H9 (cell line): ENCODE measurements at regions not wholly inside any gene's neighbourhood (a gene's known extent, or its start where the extent isn't known, plus 50 kb on each side); places are given as distances from the start of the nearest gene placed in this dataset.
A peak's percentile ranks its signal among the peaks of the same experiment; 100 is the strongest.
"Not testable (repeated sequence)": the region's sequence is repeated elsewhere in the genome, so short reads cannot be mapped to it uniquely, and the experiment has no call there.

ENCODE experiments used
- DNase-seq: peaks from one replicate; pipeline ENCODE4 v3.0.0-alpha.2; 2017
- H2AFZ ChIP-seq: one replicate; pipeline ENCODE4 v1.6.1; 2013; ENCODE audit warnings: mild to moderate bottlenecking, low read length, control low read depth, moderate library complexity
- H2AK5ac ChIP-seq: 2 replicates; pipeline ENCODE4 v1.6.1; 2013; ENCODE audit warnings: low read length, control low read depth, mixed read lengths; ENCODE audit not compliant: insufficient read length
- H2BK120ac ChIP-seq: one replicate; pipeline ENCODE4 v1.6.1; 2013; ENCODE audit warnings: low read depth, mild to moderate bottlenecking, low read length, control low read depth, inconsistent platforms; ENCODE audit not compliant: poor library complexity, severe bottlenecking
- H2BK12ac ChIP-seq: 2 replicates; pipeline ENCODE4 v1.6.1; 2013; ENCODE audit warnings: low read length, control low read depth, mixed read lengths, low read depth; ENCODE audit not compliant: insufficient read length
- H2BK15ac ChIP-seq: 2 replicates; pipeline ENCODE4 v1.6.1; 2013; ENCODE audit warnings: low read depth, low read length, control low read depth
- H2BK20ac ChIP-seq: one replicate; pipeline ENCODE4 v1.6.1; 2013; ENCODE audit warnings: low read depth, mild to moderate bottlenecking, low read length, control low read depth, inconsistent platforms; ENCODE audit not compliant: poor library complexity, severe bottlenecking
- H2BK5ac ChIP-seq: 2 replicates; pipeline ENCODE4 v1.6.1; 2013; ENCODE audit warnings: low read length, control low read depth, mixed read lengths; ENCODE audit not compliant: insufficient read length
- H3K14ac ChIP-seq: 2 replicates; pipeline ENCODE4 v1.6.1; 2013; ENCODE audit warnings: low read length, control low read depth; ENCODE audit not compliant: insufficient read depth
- H3K18ac ChIP-seq: 2 replicates; pipeline ENCODE4 v1.6.1; 2013; ENCODE audit warnings: low read depth, mild to moderate bottlenecking, mixed read lengths, low read length, control low read depth; ENCODE audit not compliant: insufficient read length
- H3K23ac ChIP-seq: 2 replicates; pipeline ENCODE4 v1.6.1; 2013; ENCODE audit warnings: low read length, control low read depth, mixed read lengths, low read depth; ENCODE audit not compliant: insufficient read length
- H3K23me2 ChIP-seq: 2 replicates; pipeline ENCODE4 v1.6.1; 2013; ENCODE audit warnings: low read depth, mild to moderate bottlenecking, mixed read lengths, low read length, control low read depth; ENCODE audit not compliant: insufficient read length, poor library complexity, severe bottlenecking
- H3K27ac ChIP-seq: 2 replicates; pipeline ENCODE4 v1.5.1; 2013; ENCODE audit warnings: low read length, control low read depth, mixed read lengths, low read depth; ENCODE audit not compliant: insufficient read length
- H3K27me3 ChIP-seq: 2 replicates; pipeline ENCODE4 v1.6.1; 2013; ENCODE audit warnings: low read length, control low read depth, inconsistent platforms; ENCODE audit not compliant: insufficient read depth
- H3K4ac ChIP-seq: 2 replicates; pipeline ENCODE4 v1.6.1; 2013; ENCODE audit warnings: low read depth, mild to moderate bottlenecking, control low read depth, inconsistent platforms, low read length, moderate library complexity
- H3K4me1 ChIP-seq: 2 replicates; pipeline ENCODE4 v1.6.1; 2013; ENCODE audit warnings: low read length, control low read depth, inconsistent platforms; ENCODE audit not compliant: insufficient read depth
- H3K4me2 ChIP-seq: 2 replicates; pipeline ENCODE4 v1.6.1; 2013; ENCODE audit warnings: low read length, control low read depth, mixed read lengths; ENCODE audit not compliant: insufficient read length, insufficient read depth
- H3K56ac ChIP-seq: 2 replicates; pipeline ENCODE4 v1.6.1; 2013; ENCODE audit warnings: low read depth, mild to moderate bottlenecking, mixed read lengths, low read length, control low read depth; ENCODE audit not compliant: insufficient read length
- H3K79me1 ChIP-seq: 2 replicates; pipeline ENCODE4 v1.6.1; 2013; ENCODE audit warnings: low read depth, mild to moderate bottlenecking, moderate library complexity, low read length, control low read depth, inconsistent platforms; ENCODE audit not compliant: insufficient read depth, poor library complexity, severe bottlenecking
- H3K79me2 ChIP-seq: 2 replicates; pipeline ENCODE4 v1.6.1; 2013; ENCODE audit warnings: low read length, control low read depth, inconsistent platforms; ENCODE audit not compliant: insufficient read depth
- H3K9ac ChIP-seq: 2 replicates; pipeline ENCODE4 v1.6.1; 2013; ENCODE audit warnings: low read length, control low read depth, mixed read lengths; ENCODE audit not compliant: insufficient read length; ENCODE audit errors: extremely low read depth
- H3K9me3 ChIP-seq: one replicate; pipeline ENCODE4 v1.6.1; 2013; ENCODE audit warnings: low read depth, low read length, inconsistent platforms; ENCODE audit not compliant: control insufficient read depth
- H3T11ph ChIP-seq: one replicate; pipeline ENCODE4 v1.6.1; 2013; ENCODE audit warnings: mild to moderate bottlenecking, low read length, control low read depth, inconsistent platforms
- H4K20me1 ChIP-seq: one replicate; pipeline ENCODE4 v1.6.1; 2013; ENCODE audit not compliant: control insufficient read depth, insufficient read length, insufficient read depth
- H4K5ac ChIP-seq: 2 replicates; pipeline ENCODE4 v1.6.1; 2013; ENCODE audit warnings: low read depth, mild to moderate bottlenecking, mixed read lengths, low read length, control low read depth; ENCODE audit not compliant: insufficient read length
- H4K8ac ChIP-seq: replicated peaks from 2 replicates; pipeline ENCODE4 v1.6.1; 2013; ENCODE audit warnings: low read length, control low read depth, mixed read lengths, low read depth; ENCODE audit not compliant: insufficient read length
- H4K91ac ChIP-seq: 2 replicates; pipeline ENCODE4 v1.6.1; 2013; ENCODE audit warnings: low read depth, mild to moderate bottlenecking, moderate library complexity, mixed read lengths, low read length, control low read depth; ENCODE audit not compliant: insufficient read length
- H3K27ac Mint-ChIP-seq, 3 experiments: 2 replicates in 2 of 3; 3 replicates in 1 of 3; pipeline ENCODE4 v1.8.0; 2020 to 2021; ENCODE audit warnings: mixed read lengths in 3 of 3, mild to moderate bottlenecking in 1 of 3, moderate library complexity in 1 of 3
- H3K27me3 Mint-ChIP-seq: 2 replicates; pipeline ENCODE4 v1.8.0; 2021; ENCODE audit warnings: low read depth, mild to moderate bottlenecking, moderate library complexity, mixed read lengths
- H3K36me3 Mint-ChIP-seq, 3 experiments: 2 replicates in 2 of 3; 3 replicates in 1 of 3; pipeline ENCODE4 v1.8.0; 2020 to 2021; ENCODE audit warnings: low read depth in 3 of 3, mixed read lengths in 3 of 3; ENCODE audit not compliant: insufficient read depth in 1 of 3
- H3K4me1 Mint-ChIP-seq, 2 experiments: 2 replicates each; pipeline ENCODE4 v1.8.0; 2020; ENCODE audit warnings: mixed read lengths in 2 of 2
- H3K4me3 Mint-ChIP-seq, 2 experiments: 2 replicates in 1 of 2; 3 replicates in 1 of 2; pipeline ENCODE4 v1.8.0; 2020 to 2021; ENCODE audit warnings: mild to moderate bottlenecking in 2 of 2, mixed read lengths in 2 of 2, moderate library complexity in 1 of 2
- H3K9me3 Mint-ChIP-seq, 2 experiments: 2 replicates in 1 of 2; 3 replicates in 1 of 2; pipeline ENCODE4 v1.8.0; 2020; ENCODE audit warnings: mild to moderate bottlenecking in 2 of 2, mixed read lengths in 2 of 2, moderate library complexity in 1 of 2
- WGBS: extraction: QIAGEN DNeasy Blood & Tissue Kit; methylation state at CpG from one replicate; pipeline ENCODE4 v1.1.7; 2013; ENCODE audit warnings: missing lambda C conversion rate, low lambda C conversion rate, mixed read lengths; ENCODE audit not compliant: insufficient read length; ENCODE audit errors: extremely low coverage; 5-methylcytosine and 5-hydroxymethylcytosine counted together
- TF ChIP-seq, protein P1 (sequence below): fragments of 200-600 bp; sonication (generic); conservative IDR thresholded peaks from 3 replicates; pipeline ENCODE4 v1.8.0; 2021; ENCODE audit warnings: antibody characterized with exemption, mild to moderate bottlenecking

DNA sequence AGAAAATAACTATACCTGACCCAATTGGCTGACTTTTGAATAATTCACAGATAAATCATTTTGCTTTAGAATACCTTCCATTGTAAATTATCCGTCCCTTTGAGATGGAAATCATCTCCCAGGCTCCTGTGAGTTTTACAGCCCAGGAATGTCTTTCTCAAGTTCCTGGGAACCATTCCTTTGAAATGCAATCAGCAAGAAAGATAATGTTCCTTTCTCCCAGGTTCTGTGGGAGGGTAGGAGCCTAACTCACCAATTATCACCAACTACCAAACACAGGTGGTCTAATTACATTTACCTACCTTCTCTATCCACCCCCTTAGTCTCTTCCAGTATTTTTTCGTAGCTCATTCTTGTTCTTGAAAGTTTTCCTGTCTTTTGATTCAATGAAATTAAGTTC is 1016.0 kb downstream of the SOCS6 start:
- Histone ChIP-seq H3K23me2 (no peaks in the 10 kb centered on the region), H3K79me2 (no peaks in the 10 kb centered on the region), H4K20me1 (no peaks in the 10 kb centered on the region), H2BK20ac (no peak overlapping the region), H3K56ac (no peak overlapping the region), H4K91ac (no peak overlapping the region), H2BK15ac (no peak overlapping the region), H2BK120ac (no peak overlapping the region), H3K4me2 (no peak overlapping the region), H4K8ac (no peak overlapping the region), H3K27me3 (peaks cover 36% of the 10 kb centered on the region; the same call in 1 of the 2 replicates), H3K9me3 (no peaks in the 10 kb centered on the region), H3K14ac (no peak overlapping the region), H3T11ph (no peak overlapping the region), H3K79me1 (no peaks in the 10 kb centered on the region), H3K4ac (no peak overlapping the region), H4K5ac (no peak overlapping the region), H3K18ac (no peak overlapping the region), H2BK12ac (no peak overlapping the region), H3K4me1 (no peaks in the 10 kb centered on the region), H3K23ac (no peak overlapping the region), H2AK5ac (no peak overlapping the region), H2BK5ac (no peak overlapping the region), H3K9ac (no peak overlapping the region), H3K27ac (no peak overlapping the region), H2AFZ (no peak overlapping the region)
- TF ChIP-seq, protein P1, sequence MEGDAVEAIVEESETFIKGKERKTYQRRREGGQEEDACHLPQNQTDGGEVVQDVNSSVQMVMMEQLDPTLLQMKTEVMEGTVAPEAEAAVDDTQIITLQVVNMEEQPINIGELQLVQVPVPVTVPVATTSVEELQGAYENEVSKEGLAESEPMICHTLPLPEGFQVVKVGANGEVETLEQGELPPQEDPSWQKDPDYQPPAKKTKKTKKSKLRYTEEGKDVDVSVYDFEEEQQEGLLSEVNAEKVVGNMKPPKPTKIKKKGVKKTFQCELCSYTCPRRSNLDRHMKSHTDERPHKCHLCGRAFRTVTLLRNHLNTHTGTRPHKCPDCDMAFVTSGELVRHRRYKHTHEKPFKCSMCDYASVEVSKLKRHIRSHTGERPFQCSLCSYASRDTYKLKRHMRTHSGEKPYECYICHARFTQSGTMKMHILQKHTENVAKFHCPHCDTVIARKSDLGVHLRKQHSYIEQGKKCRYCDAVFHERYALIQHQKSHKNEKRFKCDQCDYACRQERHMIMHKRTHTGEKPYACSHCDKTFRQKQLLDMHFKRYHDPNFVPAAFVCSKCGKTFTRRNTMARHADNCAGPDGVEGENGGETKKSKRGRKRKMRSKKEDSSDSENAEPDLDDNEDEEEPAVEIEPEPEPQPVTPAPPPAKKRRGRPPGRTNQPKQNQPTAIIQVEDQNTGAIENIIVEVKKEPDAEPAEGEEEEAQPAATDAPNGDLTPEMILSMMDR: no peak
- peaks cover 97% of the 10 kb centered on the region for H3K27me3 Mint-ChIP-seq
- no CpG with 5 or more reads among the region's 2 CpGs for WGBS
- H3K27ac Mint-ChIP-seq: no peak overlapping the region; a peak in 1 of 7 replicates
- peaks cover 2 to 3% of the 10 kb centered on the region in 2 experiments; a peak in 2 of 5 replicates for H3K9me3 Mint-ChIP-seq
- H3K36me3 Mint-ChIP-seq: no peaks in the 10 kb centered on the region
- peaks cover 22 to 23% of the 10 kb centered on the region in 2 experiments for H3K4me1 Mint-ChIP-seq
- peak; percentile 38 for DNase-seq
- H3K4me3 Mint-ChIP-seq: no peak overlapping the region

DNA sequence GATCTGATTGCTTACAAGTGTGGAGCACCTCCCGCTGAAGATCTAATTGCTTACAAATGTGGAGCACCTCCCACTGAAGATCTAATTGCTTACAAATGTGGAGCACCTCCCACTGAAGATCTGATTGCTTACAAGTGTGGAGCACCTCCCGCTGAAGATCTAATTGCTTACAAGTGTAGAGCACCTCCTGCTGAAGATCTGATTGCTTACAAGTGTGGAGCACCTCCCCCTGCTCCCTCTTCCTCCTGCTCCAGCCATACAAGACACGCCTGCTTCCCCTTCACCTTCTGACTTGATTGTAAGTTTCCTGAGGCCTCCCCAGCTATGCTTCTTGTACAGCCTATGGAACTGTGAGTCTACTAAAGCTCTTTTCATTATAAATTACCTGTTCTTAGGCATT is 1014.9 kb downstream of the SOCS6 start:
- not testable (repeated sequence) for H3K4ac ChIP-seq, H3K56ac ChIP-seq, H3K9ac ChIP-seq, DNase-seq, H3K9me3 ChIP-seq, H3K27ac Mint-ChIP-seq, H2AK5ac ChIP-seq, H3K27ac ChIP-seq, H3K23ac ChIP-seq, H3T11ph ChIP-seq, H3K23me2 ChIP-seq, H4K20me1 ChIP-seq, H3K79me1 ChIP-seq, H3K4me3 Mint-ChIP-seq, H2BK12ac ChIP-seq, H3K18ac ChIP-seq, H4K91ac ChIP-seq, H3K79me2 ChIP-seq, H3K4me2 ChIP-seq, H3K9me3 Mint-ChIP-seq, H3K4me1 ChIP-seq, H2BK15ac ChIP-seq, H3K36me3 Mint-ChIP-seq, H2AFZ ChIP-seq, H2BK120ac ChIP-seq, H2BK20ac ChIP-seq, H4K5ac ChIP-seq, H2BK5ac ChIP-seq, H3K14ac ChIP-seq, H4K8ac ChIP-seq
- H3K27me3 ChIP-seq: peaks cover 33% of the 10 kb centered on the region; the same call in 1 of the 2 replicates
- Mint-ChIP-seq H3K4me1 (peaks cover 22 to 23% of the 10 kb centered on the region in 2 experiments), H3K27me3 (peaks cover 94% of the 10 kb centered on the region)
- WGBS: no CpG with 5 or more reads among the region's 3 CpGs
